SK-N-SH (cell line): ENCODE measurements at regions not wholly inside any gene's neighbourhood (a gene's known extent, or its start where the extent isn't known, plus 50 kb on each side); places are given as distances from the start of the nearest gene placed in this dataset.

Experiments used
- CTCF ChIA-PET: fragments of 300-600, 350-600 bp; formaldehyde crosslinking; extraction: SDS; loops from one replicate; lab custom pipeline; 2021; lab: Yijun Ruan, JAX
- POLR2A ChIA-PET: fragments of 350-600 bp; sonication (Branson Sonifier 250); formaldehyde crosslinking; extraction: SDS; loops from one replicate; lab custom pipeline; 2020; ENCODE audit warnings: antibody characterized with exemption, inconsistent platforms; lab: Yijun Ruan, JAX
- DNase-seq: peaks from one replicate; pipeline ENCODE4 v3.0.0; 2012
- H2AFZ ChIP-seq: fragments of 200-600 bp; sonication (generic); 2 replicates; pipeline ENCODE4 v1.8.1; 2016; ENCODE audit warnings: antibody characterized with exemption, mild to moderate bottlenecking, low read depth
- H3F3A ChIP-seq: fragments of 200-600 bp; sonication (generic); replicated peaks from 2 replicates; pipeline ENCODE3; 2016; ENCODE audit warnings: antibody characterized with exemption, mild to moderate bottlenecking; ENCODE audit not compliant: insufficient read depth
- H3K27ac ChIP-seq, 2 experiments: fragments of 200-500 bp in 1 of 2; fragments of 200-600 bp in 1 of 2; sonication (Bioruptor generic) in 1 of 2; sonication (generic), shearing (Covaris generic) in 1 of 2; 2 replicates each; pipeline versions ENCODE4 v1.5.1 to v1.6.1; 2014 to 2016; ENCODE audit warnings: low read depth in 2 of 2, inconsistent platforms in 1 of 2, low read length in 1 of 2, mild to moderate bottlenecking in 1 of 2, mixed read lengths in 1 of 2
- H3K27me3 ChIP-seq: fragments of 200-600 bp; sonication (generic), shearing (Covaris generic); 2 replicates; pipeline ENCODE4 v1.6.1; 2016; ENCODE audit warnings: mixed run types; ENCODE audit not compliant: insufficient read depth
- H3K36me3 ChIP-seq, 2 experiments: fragments of 200-500 bp in 1 of 2; fragments of 200-600 bp in 1 of 2; sonication (Bioruptor generic) in 1 of 2; sonication (generic) in 1 of 2; replicated peaks in 1 of 2; 2 replicates each; pipeline versions ENCODE3 to v1.5.1; 2014 to 2016; ENCODE audit warnings: low read length in 1 of 2, mild to moderate bottlenecking in 1 of 2; ENCODE audit not compliant: insufficient read depth in 2 of 2, control insufficient read depth in 1 of 2
- H3K4me1 ChIP-seq, 2 experiments: fragments of 200-500 bp in 1 of 2; fragments of 200-600 bp in 1 of 2; sonication (Bioruptor generic) in 1 of 2; sonication (generic), shearing (Covaris generic) in 1 of 2; 2 replicates each; pipeline versions ENCODE4 v1.5.1 to v1.6.1; 2014 to 2016; ENCODE audit warnings: low read depth in 1 of 2, low read length in 1 of 2, mixed run types in 1 of 2; ENCODE audit not compliant: insufficient read depth in 2 of 2, control insufficient read depth in 1 of 2
- H3K4me2 ChIP-seq: fragments of 200-600 bp; sonication (generic), shearing (Covaris generic); 2 replicates; pipeline ENCODE4 v1.6.1; 2017; ENCODE audit warnings: mixed run types
- H3K4me3 ChIP-seq, 2 experiments: fragments of 200-500 bp in 1 of 2; fragments of 200-600 bp in 1 of 2; sonication (Bioruptor generic) in 1 of 2; sonication (generic), shearing (Covaris generic) in 1 of 2; 2 replicates each; pipeline versions ENCODE4 v1.5.1 to v1.8.1; 2014 to 2016; ENCODE audit warnings: low read depth in 2 of 2, inconsistent platforms in 1 of 2, low read length in 1 of 2, mild to moderate bottlenecking in 1 of 2, mixed read lengths in 1 of 2, moderate library complexity in 1 of 2
- H3K79me2 ChIP-seq: fragments of 200-600 bp; sonication (generic); 2 replicates; pipeline ENCODE4 v1.8.1; 2017; ENCODE audit warnings: mild to moderate bottlenecking; ENCODE audit not compliant: insufficient read depth
- H3K9ac ChIP-seq: fragments of 200-600 bp; sonication (generic); 2 replicates; pipeline ENCODE4 v1.6.1; 2017; ENCODE audit warnings: mixed run types
- H3K9me2 ChIP-seq: fragments of 200-600 bp; sonication (generic); 2 replicates; pipeline ENCODE4 v1.6.1; 2017; ENCODE audit warnings: mixed run types
- H3K9me3 ChIP-seq: fragments of 200-600 bp; sonication (generic); 2 replicates; pipeline ENCODE4 v1.6.1; 2017; ENCODE audit warnings: mixed run types, mild to moderate bottlenecking, moderate library complexity
- H4K20me1 ChIP-seq: fragments of 200-600 bp; sonication (generic); 2 replicates; pipeline ENCODE4 v1.6.1; 2017; ENCODE audit warnings: mild to moderate bottlenecking, mixed run types; ENCODE audit not compliant: insufficient read depth
- EZH2phosphoT487 ChIP-seq: fragments of 200-600 bp; sonication (generic); IDR thresholded peaks from 2 replicates; pipeline ENCODE4 v1.6.1; 2017; ENCODE audit warnings: low read depth, mixed run types, mild to moderate bottlenecking, antibody characterized with exemption, moderate library complexity, borderline replicate concordance
- FOSL2 ChIP-seq: IDR thresholded peaks from 2 replicates; pipeline ENCODE4 v1.4.0; 2012; ENCODE audit warnings: low read depth, mild to moderate bottlenecking, moderate library complexity, borderline replicate concordance
- FOXJ3 ChIP-seq: sonication (generic); formaldehyde crosslinking; IDR thresholded peaks from 2 replicates; pipeline ENCODE4 v1.5.1; 2020; ENCODE audit warnings: mild to moderate bottlenecking, missing genetic modification reagents
- FOXM1 ChIP-seq: IDR thresholded peaks from 2 replicates; pipeline ENCODE4 v1.4.0; 2012; ENCODE audit warnings: low read depth, mild to moderate bottlenecking
- GABPA ChIP-seq: IDR thresholded peaks from 2 replicates; pipeline ENCODE4 v1.4.0; 2012; ENCODE audit warnings: low read depth, mild to moderate bottlenecking
- GATA2 ChIP-seq: sonication (generic); formaldehyde crosslinking; IDR thresholded peaks from 2 replicates; pipeline ENCODE4 v1.5.0; 2020; ENCODE audit warnings: mild to moderate bottlenecking, missing genetic modification reagents
- MEF2A ChIP-seq: IDR thresholded peaks from 2 replicates; pipeline ENCODE4 v1.4.0; 2012; ENCODE audit warnings: low read depth, borderline replicate concordance
- MXI1 ChIP-seq: IDR thresholded peaks from 2 replicates; pipeline ENCODE4 v1.6.1; 2012; ENCODE audit warnings: mild to moderate bottlenecking, low read depth, low read length, improper control_type of control experiment
- NFIC ChIP-seq: IDR thresholded peaks from 2 replicates; pipeline ENCODE4 v1.4.0; 2012; ENCODE audit warnings: borderline replicate concordance
- NRF1 ChIP-seq: IDR thresholded peaks from 2 replicates; pipeline ENCODE4 v1.6.1; 2012; ENCODE audit warnings: low read depth, mild to moderate bottlenecking, low read length
- POLR2AphosphoS5 ChIP-seq: IDR thresholded peaks from 2 replicates; pipeline ENCODE4 v1.6.1; 2012; ENCODE audit warnings: low read depth, low read length
- RCOR1 ChIP-seq: fragments of 150-350 bp; IDR thresholded peaks from 2 replicates; pipeline ENCODE4 v1.6.1; 2017; ENCODE audit warnings: antibody characterized with exemption, low read length
- REST ChIP-seq: IDR thresholded peaks from 2 replicates; pipeline ENCODE4 v1.6.1; 2012; ENCODE audit warnings: mild to moderate bottlenecking, low read depth, low read length, moderate library complexity
- SIN3A ChIP-seq: IDR thresholded peaks from 2 replicates; pipeline ENCODE4 v1.6.1; 2012; ENCODE audit warnings: low read depth, mild to moderate bottlenecking, low read length, moderate library complexity, borderline replicate concordance
- TAF1 ChIP-seq: IDR thresholded peaks from 2 replicates; pipeline ENCODE4 v1.6.1; 2012; ENCODE audit warnings: low read depth, mild to moderate bottlenecking, low read length, moderate library complexity, borderline replicate concordance
- USF1 ChIP-seq: IDR thresholded peaks from 2 replicates; pipeline ENCODE4 v1.4.0; 2012; ENCODE audit warnings: low read depth, borderline replicate concordance
- USF2 ChIP-seq: fragments of 150-350 bp; IDR thresholded peaks from 2 replicates; pipeline ENCODE4 v1.6.1; 2017; ENCODE audit warnings: antibody characterized with exemption, low read length, low read depth, borderline replicate concordance
- WGBS: methylation state at CpG from one replicate; pipeline ENCODE4 v1.1.6; 2017; ENCODE audit warnings: low lambda C conversion rate; 5-methylcytosine and 5-hydroxymethylcytosine counted together
- TF ChIP-seq, protein P1 (sequence below): fragments of 200-600 bp; sonication (generic); IDR thresholded peaks from 2 replicates; pipeline ENCODE4 v1.6.1; 2017; ENCODE audit warnings: antibody characterized with exemption, mild to moderate bottlenecking, moderate library complexity

DNA sequence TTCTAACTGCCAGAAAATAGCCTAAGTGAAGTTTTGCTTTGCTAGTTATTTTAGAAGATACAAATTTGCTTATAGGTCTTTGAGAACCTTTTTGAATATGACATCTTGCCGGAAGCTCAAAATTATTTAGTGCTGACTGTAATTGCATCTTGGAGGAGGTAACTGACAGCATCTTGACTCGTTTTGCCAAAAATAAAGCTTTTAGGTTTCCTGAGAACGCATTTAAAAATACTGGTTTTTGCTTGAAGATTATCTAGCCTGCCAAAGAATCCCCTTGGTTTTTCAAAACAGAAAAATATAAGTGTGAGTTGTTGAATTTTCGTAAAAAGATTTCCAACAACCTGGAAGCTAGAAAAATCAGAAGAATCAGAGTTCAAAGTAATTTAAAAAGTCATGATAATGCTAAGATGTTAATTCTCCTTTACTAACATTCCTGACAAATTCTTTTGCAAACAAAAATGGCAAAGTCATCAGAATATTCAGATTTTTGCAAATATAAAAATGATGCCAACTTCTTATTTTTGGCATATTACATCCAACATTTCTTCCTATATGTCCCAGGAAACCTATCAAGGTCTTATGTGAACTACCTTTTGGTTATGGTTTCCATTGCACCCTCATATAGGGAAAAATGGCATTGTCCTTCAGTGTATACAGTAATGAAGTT, 178.0 kb upstream of the SLC8A1 start:
- H3K9ac ChIP-seq, result no peak overlapping the region
- no peak overlapping the region for H3K27ac ChIP-seq
- CTCF ChIA-PET, result interaction anchor here (0.9 to 1.2 kb wide), 2 partner anchors 21 to 29 kb away, joined by 3 to 4 read pairs; no protein-coding TSS in a partner anchor
- H3K9me3 ChIP-seq, result no peaks in the 10 kb centered on the region
- no peaks in the 10 kb centered on the region for H3K27me3 ChIP-seq
- 54% methylated on average over 4 of the region's 4 CpGs for WGBS
- H3K36me3 ChIP-seq, result no peaks in the 10 kb centered on the region
- H3K79me2 ChIP-seq, result no peaks in the 10 kb centered on the region
- no peaks in the 10 kb centered on the region for H3K9me2 ChIP-seq
- no peak overlapping the region for H3K4me2 ChIP-seq
- no peak for DNase-seq
- H2AFZ ChIP-seq, result no peak overlapping the region
- POLR2A ChIA-PET, result no interaction called here
- no peaks in the 10 kb centered on the region for H4K20me1 ChIP-seq
- H3K4me3 ChIP-seq, result no peak overlapping the region
- no peaks in the 10 kb centered on the region for H3K4me1 ChIP-seq
- TF ChIP-seq MXI1 (no peak), POLR2AphosphoS5 (no peak), NFIC (no peak), RCOR1 (no peak), SIN3A (no peak), USF1 (no peak), GATA2 (CRISPR knock-in tag) (no peak), FOXM1 (no peak), MEF2A (no peak), USF2 (no peak), TAF1 (no peak), FOSL2 (no peak), FOXJ3 (CRISPR knock-in tag) (no peak), REST (no peak), NRF1 (no peak), EZH2phosphoT487 (no peak), GABPA (no peak)
- TF ChIP-seq, protein P1, sequence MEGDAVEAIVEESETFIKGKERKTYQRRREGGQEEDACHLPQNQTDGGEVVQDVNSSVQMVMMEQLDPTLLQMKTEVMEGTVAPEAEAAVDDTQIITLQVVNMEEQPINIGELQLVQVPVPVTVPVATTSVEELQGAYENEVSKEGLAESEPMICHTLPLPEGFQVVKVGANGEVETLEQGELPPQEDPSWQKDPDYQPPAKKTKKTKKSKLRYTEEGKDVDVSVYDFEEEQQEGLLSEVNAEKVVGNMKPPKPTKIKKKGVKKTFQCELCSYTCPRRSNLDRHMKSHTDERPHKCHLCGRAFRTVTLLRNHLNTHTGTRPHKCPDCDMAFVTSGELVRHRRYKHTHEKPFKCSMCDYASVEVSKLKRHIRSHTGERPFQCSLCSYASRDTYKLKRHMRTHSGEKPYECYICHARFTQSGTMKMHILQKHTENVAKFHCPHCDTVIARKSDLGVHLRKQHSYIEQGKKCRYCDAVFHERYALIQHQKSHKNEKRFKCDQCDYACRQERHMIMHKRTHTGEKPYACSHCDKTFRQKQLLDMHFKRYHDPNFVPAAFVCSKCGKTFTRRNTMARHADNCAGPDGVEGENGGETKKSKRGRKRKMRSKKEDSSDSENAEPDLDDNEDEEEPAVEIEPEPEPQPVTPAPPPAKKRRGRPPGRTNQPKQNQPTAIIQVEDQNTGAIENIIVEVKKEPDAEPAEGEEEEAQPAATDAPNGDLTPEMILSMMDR, result no peak
- TF ChIP-seq, all 33 proteins: peak for 0
- no peaks in the 10 kb centered on the region for H3F3A ChIP-seq
